Astrocyte (in vitro differentiated cells and primary cell): ENCODE measurements at regions not wholly inside any gene's neighbourhood (a gene's known extent, or its start where the extent isn't known, plus 50 kb on each side); places are given as distances from the start of the nearest gene placed in this dataset.

Experiments used
- DNase-seq: peaks from one replicate; pipeline ENCODE4 v3.0.0-alpha.2; 2010; ENCODE audit warnings: low read depth
- FAIRE-seq: peaks from 2 replicates; lab custom pipeline; 2011; peaks lifted over from hg19 to GRCh38; lab: Jason Lieb, UNC
- H2AFZ ChIP-seq: 2 replicates; pipeline ENCODE4 v1.6.0; 2012; ENCODE audit warnings: low read depth, low read length, inconsistent platforms
- H3K27ac ChIP-seq: 2 replicates; pipeline ENCODE4 v1.5.1; 2011; ENCODE audit warnings: low read depth, low read length, inconsistent platforms
- H3K27me3 ChIP-seq: 2 replicates; pipeline ENCODE4 v1.6.0; 2011; ENCODE audit warnings: low read length, inconsistent platforms; ENCODE audit not compliant: insufficient read depth
- H3K36me3 ChIP-seq: 2 replicates; pipeline ENCODE4 v1.5.1; 2011; ENCODE audit warnings: low read length, inconsistent platforms; ENCODE audit not compliant: insufficient read depth
- H3K4me1 ChIP-seq: 2 replicates; pipeline ENCODE4 v1.5.1; 2011; ENCODE audit warnings: low read length, inconsistent platforms; ENCODE audit not compliant: insufficient read depth
- H3K4me2 ChIP-seq: 2 replicates; pipeline ENCODE4 v1.6.0; 2012; ENCODE audit warnings: low read length, inconsistent platforms
- H3K4me3 ChIP-seq: 2 replicates; pipeline ENCODE4 v1.5.1; 2011; ENCODE audit warnings: low read depth, mild to moderate bottlenecking, low read length, inconsistent platforms; ENCODE audit not compliant: insufficient read depth
- H3K79me2 ChIP-seq: 2 replicates; pipeline ENCODE4 v1.6.0; 2012; ENCODE audit warnings: mild to moderate bottlenecking, low read length, inconsistent platforms; ENCODE audit not compliant: insufficient read depth
- H3K9ac ChIP-seq: 2 replicates; pipeline ENCODE4 v1.6.0; 2012; ENCODE audit warnings: mild to moderate bottlenecking, low read length, inconsistent platforms
- H3K9me3 ChIP-seq: 2 replicates; pipeline ENCODE4 v1.5.1; 2012; ENCODE audit warnings: low read depth, mild to moderate bottlenecking, low read length, inconsistent platforms; ENCODE audit not compliant: insufficient read depth
- H4K20me1 ChIP-seq: 2 replicates; pipeline ENCODE4 v1.6.0; 2012; ENCODE audit warnings: low read length, inconsistent platforms; ENCODE audit not compliant: insufficient read depth
- H3K27ac Mint-ChIP-seq: one replicate; pipeline ENCODE4 v1.8.0; 2021; ENCODE audit warnings: mild to moderate bottlenecking, mixed read lengths; ENCODE audit not compliant: unreplicated experiment
- H3K27me3 Mint-ChIP-seq: one replicate; pipeline ENCODE4 v1.8.0; 2021; ENCODE audit warnings: low read depth, mixed read lengths; ENCODE audit not compliant: unreplicated experiment
- H3K36me3 Mint-ChIP-seq: one replicate; pipeline ENCODE4 v1.8.0; 2021; ENCODE audit warnings: low read depth, mixed read lengths; ENCODE audit not compliant: unreplicated experiment
- H3K4me1 Mint-ChIP-seq: one replicate; pipeline ENCODE4 v1.8.0; 2021; ENCODE audit warnings: low read depth, mixed read lengths; ENCODE audit not compliant: unreplicated experiment
- H3K4me3 Mint-ChIP-seq: one replicate; pipeline ENCODE4 v1.8.0; 2021; ENCODE audit warnings: mild to moderate bottlenecking, moderate library complexity, mixed read lengths; ENCODE audit not compliant: unreplicated experiment
- H3K9me3 Mint-ChIP-seq: one replicate; pipeline ENCODE4 v1.8.0; 2021; ENCODE audit warnings: mild to moderate bottlenecking, mixed read lengths; ENCODE audit not compliant: unreplicated experiment
- EZH2 ChIP-seq: IDR thresholded peaks from 2 replicates; pipeline ENCODE4 v1.6.1; 2012; ENCODE audit warnings: mild to moderate bottlenecking, low read length, inconsistent platforms; ENCODE audit not compliant: insufficient read depth
- TF ChIP-seq, protein P1 (sequence below): IDR thresholded peaks from 2 replicates; pipeline ENCODE4 v1.5.1; 2011; ENCODE audit warnings: low read depth, mild to moderate bottlenecking, inconsistent platforms, low read length, moderate library complexity; ENCODE audit not compliant: insufficient read depth

DNA sequence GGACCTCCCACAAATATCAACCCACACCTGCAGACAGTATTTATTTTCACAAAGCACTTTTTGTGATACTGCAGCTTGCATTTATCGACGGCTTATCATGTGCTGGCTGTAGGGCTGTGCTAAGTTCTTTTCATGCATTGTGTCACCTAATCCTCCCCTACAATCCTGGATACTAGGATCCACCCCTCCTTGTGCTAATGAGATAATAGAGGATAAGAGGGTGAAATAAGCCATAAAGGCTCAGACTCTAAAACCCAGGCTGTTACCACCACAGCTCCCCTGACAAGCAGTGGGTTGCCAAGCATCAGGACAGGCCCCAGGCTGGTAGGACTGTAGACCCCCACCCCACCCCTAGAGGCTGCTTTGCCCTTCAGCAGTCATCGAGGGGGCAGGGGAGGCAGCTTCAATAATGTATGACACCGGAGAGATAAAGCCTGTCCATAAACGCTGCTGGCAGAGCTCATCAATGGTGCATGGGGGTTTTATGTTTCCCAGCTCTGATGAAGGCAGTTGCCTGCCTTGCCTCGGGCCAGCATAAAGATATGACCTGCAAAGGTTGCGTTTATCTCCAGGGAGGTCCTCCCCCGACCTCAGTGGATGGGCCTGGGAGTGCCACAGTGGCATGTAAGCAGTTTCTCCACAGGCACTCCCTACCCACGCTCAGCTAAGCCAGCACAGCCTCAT is 73.9 kb upstream of the C16orf82 start:
- H3K27me3 Mint-ChIP-seq: peaks cover 8% of the 10 kb centered on the region

DNA sequence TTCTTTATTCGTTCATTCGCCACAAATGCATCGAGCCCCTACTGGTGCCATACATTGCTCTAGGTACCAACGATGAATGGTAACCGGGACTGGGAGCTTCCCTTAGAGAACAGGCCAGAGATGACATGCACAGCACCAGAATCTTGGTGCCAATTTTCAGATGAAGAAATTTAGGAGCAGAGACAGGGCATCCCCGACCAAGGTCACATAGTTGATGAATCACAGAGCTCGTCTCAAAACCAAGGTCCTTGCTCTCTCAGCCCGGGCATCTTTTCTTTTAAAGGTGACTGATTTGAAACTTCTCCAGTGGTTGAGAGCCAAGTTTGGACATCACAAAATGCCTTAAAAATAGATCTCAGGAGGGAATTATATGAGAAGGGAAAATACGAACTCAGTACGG is 73.2 kb upstream of the C16orf82 start:
- H3K36me3 Mint-ChIP-seq: no peaks in the 10 kb centered on the region
- H3K4me1 Mint-ChIP-seq: no peaks in the 10 kb centered on the region
- Histone ChIP-seq H3K9me3 (no peaks in the 10 kb centered on the region), H3K27ac (no peak overlapping the region), H4K20me1 (no peaks in the 10 kb centered on the region), H3K36me3 (no peaks in the 10 kb centered on the region), H3K4me2 (peak overlapping the region; percentile 24), H3K4me1 (peaks cover 1% of the 10 kb centered on the region), H3K27me3 (no peaks in the 10 kb centered on the region), H3K4me3 (no peak overlapping the region), H2AFZ (no peak overlapping the region), H3K9ac (no peak overlapping the region), H3K79me2 (no peaks in the 10 kb centered on the region)
- peaks cover 8% of the 10 kb centered on the region for H3K27me3 Mint-ChIP-seq
- no peak for DNase-seq
- H3K4me3 Mint-ChIP-seq: no peak overlapping the region
- FAIRE-seq: no peak
- H3K9me3 Mint-ChIP-seq: peaks cover 10% of the 10 kb centered on the region
- TF ChIP-seq, protein P1, sequence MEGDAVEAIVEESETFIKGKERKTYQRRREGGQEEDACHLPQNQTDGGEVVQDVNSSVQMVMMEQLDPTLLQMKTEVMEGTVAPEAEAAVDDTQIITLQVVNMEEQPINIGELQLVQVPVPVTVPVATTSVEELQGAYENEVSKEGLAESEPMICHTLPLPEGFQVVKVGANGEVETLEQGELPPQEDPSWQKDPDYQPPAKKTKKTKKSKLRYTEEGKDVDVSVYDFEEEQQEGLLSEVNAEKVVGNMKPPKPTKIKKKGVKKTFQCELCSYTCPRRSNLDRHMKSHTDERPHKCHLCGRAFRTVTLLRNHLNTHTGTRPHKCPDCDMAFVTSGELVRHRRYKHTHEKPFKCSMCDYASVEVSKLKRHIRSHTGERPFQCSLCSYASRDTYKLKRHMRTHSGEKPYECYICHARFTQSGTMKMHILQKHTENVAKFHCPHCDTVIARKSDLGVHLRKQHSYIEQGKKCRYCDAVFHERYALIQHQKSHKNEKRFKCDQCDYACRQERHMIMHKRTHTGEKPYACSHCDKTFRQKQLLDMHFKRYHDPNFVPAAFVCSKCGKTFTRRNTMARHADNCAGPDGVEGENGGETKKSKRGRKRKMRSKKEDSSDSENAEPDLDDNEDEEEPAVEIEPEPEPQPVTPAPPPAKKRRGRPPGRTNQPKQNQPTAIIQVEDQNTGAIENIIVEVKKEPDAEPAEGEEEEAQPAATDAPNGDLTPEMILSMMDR: no peak
- TF ChIP-seq EZH2: no peak
- H3K27ac Mint-ChIP-seq: no peak overlapping the region

More for the DNA sequence above, 73.9 kb upstream of the C16orf82 start:
- no peak for FAIRE-seq
- TF ChIP-seq EZH2: no peak
- TF ChIP-seq, protein P1: no peak
- Mint-ChIP-seq H3K4me1 (peaks cover 4% of the 10 kb centered on the region), H3K27ac (no peak overlapping the region), H3K9me3 (peaks cover 9% of the 10 kb centered on the region), H3K4me3 (no peak overlapping the region), H3K36me3 (no peaks in the 10 kb centered on the region)
- Histone ChIP-seq H3K79me2 (no peaks in the 10 kb centered on the region), H2AFZ (no peak overlapping the region), H3K4me3 (no peak overlapping the region), H4K20me1 (no peaks in the 10 kb centered on the region), H3K4me1 (peaks cover 9% of the 10 kb centered on the region), H3K27ac (no peak overlapping the region), H3K9ac (no peak overlapping the region), H3K36me3 (no peaks in the 10 kb centered on the region), H3K9me3 (no peaks in the 10 kb centered on the region), H3K27me3 (no peaks in the 10 kb centered on the region), H3K4me2 (no peak overlapping the region)
- no peak for DNase-seq

DNA sequence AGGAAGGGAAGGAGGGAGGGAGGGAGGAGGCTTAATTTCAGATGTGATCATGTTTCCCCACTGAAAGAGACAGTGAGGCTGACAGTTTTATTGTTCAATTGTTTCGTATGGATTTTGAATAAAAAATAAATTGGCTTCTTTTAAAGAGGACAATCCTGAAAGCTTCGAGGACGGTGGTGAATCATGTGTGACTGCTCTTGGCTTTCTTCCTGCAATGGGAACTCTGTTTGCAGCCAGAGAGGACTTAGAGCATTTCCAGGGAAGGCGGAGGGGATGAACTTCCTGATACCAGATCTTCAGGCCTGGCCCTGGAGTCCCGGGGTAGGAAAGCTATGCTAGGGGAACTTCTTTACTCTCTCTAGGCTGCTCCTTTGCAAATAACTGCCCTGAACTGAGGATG is 72.8 kb upstream of the C16orf82 start:
- peaks cover 8% of the 10 kb centered on the region for H3K27me3 Mint-ChIP-seq
- no peaks in the 10 kb centered on the region for H3K4me1 Mint-ChIP-seq
- no peaks in the 10 kb centered on the region for H3K27me3 ChIP-seq
- H4K20me1 ChIP-seq: no peaks in the 10 kb centered on the region
- FAIRE-seq (no peak), DNase-seq (no peak)
- no peaks in the 10 kb centered on the region for H3K4me1 ChIP-seq
- no peak overlapping the region for H3K27ac Mint-ChIP-seq
- H3K27ac ChIP-seq: no peak overlapping the region
- H3K9me3 Mint-ChIP-seq: peaks cover 11% of the 10 kb centered on the region
- TF ChIP-seq, protein P1: no peak
- no peak for TF ChIP-seq EZH2
- H3K36me3 ChIP-seq: no peaks in the 10 kb centered on the region
- no peaks in the 10 kb centered on the region for H3K9me3 ChIP-seq
- H3K4me3 ChIP-seq: no peak overlapping the region
- peak overlapping the region; percentile 24 for H3K4me2 ChIP-seq
- H2AFZ ChIP-seq: no peak overlapping the region
- H3K36me3 Mint-ChIP-seq: no peaks in the 10 kb centered on the region
- H3K79me2 ChIP-seq: no peaks in the 10 kb centered on the region
- no peak overlapping the region for H3K9ac ChIP-seq
- H3K4me3 Mint-ChIP-seq: no peak overlapping the region
